HG03575 (cell line): ENCODE measurements at regions not wholly inside any gene's neighbourhood (a gene's known extent, or its start where the extent isn't known, plus 50 kb on each side); places are given as distances from the start of the nearest gene placed in this dataset.
"Not testable (repeated sequence)": the region's sequence is repeated elsewhere in the genome, so short reads cannot be mapped to it uniquely, and the experiment has no call there.

Experiments
- ATAC-seq: cut with Tn5 transposase; IDR thresholded peaks from one replicate; pipeline ENCODE4 v1.9.1; 2021; ENCODE audit not compliant: unreplicated experiment, insufficient number of reproducible peaks, low FRiP score; ENCODE audit errors: extremely low read depth

DNA sequence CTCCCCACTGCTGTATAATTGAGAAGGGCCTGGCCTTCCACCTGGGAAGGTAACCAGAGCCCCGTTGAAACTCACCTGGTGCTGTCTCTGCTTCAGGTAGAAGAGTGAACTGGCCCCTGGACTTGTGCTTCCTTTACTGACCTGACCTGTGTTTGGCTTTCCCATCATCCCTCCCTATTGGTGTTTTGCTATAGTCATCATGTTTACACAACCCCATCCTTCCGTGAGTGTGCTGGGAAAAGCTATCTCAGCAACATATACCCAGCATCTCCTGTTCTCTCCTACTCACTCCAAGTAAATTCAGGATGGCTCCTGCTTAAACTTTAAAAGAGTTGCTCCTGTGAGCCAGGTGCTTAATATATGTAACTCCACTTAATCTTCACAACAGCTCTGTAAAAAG is 77.2 kb upstream of the TSC22D2 start:
- no peak for ATAC-seq

DNA sequence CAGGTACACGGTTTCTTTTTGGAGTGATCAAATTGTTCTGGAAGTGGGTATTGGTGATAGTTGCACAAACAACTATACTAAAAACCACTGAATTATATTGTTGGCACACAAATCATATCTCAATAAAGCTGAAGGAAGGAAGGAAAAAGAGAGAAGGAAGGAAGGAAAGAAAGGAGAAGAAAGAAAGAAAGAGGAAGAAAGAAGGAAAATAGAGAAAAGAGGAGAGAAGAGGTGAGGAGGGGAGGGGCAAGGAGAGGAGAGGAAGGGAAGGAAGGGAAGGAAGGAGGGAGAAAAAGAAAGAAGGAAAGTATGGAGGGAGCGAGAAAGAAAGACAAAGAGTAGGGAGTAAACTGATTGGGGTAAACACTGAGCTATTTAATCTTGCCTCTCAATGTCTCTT is 77.9 kb upstream of the TSC22D2 start:
- no peak for ATAC-seq

DNA sequence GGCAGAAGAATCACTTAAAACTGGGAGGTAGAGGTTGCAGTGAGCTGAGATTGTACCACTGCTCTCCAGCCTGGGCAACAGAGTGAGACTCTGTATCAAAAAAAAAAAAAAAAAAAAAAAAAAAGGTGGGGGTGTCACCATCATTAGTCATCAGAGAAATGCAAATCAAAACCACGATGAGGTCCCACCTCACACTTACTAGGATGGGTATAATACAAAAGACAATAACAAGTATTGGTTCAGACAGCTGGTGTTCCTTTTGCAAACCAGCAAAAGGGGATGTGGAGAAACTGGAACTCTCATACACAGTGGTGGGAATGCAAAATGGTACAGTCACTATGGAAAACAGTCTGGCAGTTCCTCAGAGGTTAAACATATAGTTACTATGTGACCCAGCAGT is 78.7 kb upstream of the TSC22D2 start:
- ATAC-seq, result no peak

DNA sequence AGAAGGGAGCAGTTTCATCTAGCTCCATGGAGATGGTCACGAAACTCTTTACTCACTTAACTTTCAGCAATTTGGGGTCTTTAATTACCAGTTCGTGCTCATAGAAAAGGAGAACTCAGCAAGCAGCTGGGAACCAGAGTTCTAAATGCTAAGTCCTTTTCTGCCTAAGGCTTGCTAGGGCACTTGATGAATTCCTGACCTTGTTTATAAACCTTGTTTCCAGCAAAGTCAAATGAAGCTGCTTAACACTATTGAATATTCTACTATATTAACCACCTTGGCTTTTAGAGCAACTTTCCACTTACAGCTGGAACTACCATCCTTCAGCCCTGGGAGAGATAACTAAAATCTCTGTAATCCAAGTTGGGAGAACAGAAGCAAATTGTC is 79.5 kb upstream of the TSC22D2 start:
- no peak for ATAC-seq

DNA sequence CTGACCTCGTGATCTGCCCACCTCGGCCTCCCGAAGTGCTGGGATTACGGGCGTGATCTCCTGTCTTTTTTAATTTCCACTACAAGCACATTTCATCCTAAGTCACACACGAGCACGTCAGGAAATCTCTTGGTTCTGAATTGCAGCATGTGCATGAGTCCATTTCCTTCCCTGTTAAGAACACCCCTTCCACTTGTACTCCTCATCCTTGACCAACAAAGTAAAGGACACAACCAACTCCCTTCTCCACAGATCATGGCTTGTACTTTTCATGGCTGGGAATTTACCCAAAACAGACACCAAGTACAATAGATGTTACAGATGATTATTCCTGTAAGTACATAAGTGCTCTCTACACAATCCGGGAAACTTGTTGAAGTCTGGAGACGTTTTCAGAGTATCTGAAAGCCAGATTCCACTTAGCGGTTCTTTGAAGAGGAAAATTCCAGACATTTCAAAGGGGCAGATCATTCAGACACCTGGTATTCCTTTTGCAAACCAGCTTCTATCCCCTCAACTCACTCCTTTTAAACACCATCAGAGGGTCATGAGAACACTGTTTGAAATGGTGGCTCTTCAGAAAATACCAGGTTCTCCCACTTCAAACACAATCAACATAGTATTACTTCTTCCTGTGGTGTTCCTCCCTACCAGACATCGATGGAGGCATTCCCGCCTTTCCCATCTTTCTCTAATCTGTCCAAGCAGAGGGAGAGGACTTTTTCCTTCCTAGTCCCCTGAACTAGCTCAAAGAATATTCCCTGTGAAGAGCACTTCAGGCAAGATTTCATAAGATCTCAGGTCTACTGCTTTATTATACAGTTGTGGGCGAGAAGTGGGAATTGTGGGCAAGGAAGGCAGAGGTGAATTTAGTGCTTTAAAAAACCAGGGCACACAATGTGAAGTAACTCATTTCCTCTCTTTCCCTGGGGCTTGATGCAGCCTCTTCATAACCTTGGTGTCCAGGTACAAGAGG is 80.1 kb upstream of the TSC22D2 start:
- ATAC-seq, result no peak

DNA sequence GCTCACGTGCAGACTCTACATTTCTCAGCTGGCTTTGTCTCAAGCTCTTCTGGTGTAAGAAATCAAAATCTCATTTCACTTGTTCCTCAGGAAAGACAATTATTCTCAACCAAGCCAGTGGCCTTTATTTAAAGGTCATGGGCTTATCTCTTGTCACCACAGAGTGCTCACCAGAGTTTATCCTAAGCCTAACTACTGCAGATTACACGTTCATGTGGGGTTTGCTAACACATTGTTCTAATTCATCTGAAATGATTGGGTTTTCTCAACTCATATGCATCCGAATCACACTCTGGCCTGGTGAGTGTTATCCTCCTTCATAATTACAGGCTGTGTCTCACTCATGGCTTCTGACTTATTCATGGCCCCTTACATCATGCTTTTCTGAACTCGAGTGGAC is 83.3 kb upstream of the TSC22D2 start:
- ATAC-seq, result no peak

DNA sequence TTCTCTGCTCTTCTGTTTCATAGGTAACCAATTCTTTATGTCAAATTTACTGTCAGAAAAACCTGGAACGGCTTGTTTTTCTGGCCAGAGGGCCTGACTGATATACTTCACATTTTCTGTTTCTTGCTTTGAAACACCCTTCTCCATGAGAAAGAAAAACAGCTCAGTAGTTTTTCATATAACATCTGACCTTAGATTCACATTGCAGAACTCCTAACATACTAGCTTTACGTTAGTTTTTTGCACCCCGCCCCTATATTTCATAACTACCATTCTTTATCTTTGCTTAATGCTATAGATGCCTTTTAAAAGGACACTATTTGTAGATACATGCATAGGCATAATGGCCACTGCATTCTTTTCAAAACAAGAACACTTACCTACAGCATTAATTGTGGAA is 83.9 kb upstream of the TSC22D2 start:
- ATAC-seq, result no peak

DNA sequence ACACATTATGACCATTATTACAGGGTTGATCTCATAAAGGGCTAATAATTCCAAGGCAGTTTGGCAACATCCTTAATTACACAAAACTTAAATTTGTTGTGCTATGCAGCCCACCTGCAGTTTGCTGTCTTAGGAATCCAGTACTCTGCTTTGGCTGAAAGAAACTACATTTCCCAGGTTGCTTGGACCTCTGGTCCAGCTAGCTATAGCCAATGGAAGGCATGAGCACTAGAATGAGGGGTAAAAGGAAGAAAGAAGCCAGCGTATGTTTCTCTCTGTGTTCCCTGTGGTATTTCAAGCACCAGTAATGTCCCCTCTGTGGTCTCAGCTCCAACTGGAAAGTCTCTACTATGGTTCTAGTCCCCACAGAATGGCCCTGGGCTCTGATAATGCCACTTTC is 84.3 kb upstream of the TSC22D2 start:
- no peak for ATAC-seq

DNA sequence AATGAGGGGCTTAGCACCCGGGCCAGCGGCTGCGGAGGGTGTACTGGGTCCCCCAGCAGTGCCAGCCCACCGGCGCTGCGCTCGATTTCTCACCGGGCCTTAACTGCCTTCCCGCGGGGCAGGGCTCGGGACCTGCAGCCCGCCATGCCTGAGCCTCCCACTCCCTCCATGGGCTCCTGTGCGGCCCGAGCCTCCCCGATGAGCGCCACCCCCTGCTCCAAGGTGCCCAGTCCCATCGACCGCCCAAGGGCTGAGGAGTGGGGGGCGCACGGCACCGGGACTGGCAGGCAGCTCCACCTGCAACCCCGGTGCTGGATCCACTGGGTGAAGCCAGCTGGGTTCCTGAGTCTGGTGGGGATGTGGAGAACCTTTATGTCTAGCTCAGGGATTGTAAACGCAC is 85.0 kb upstream of the TSC22D2 start:
- not testable (repeated sequence) for ATAC-seq

DNA sequence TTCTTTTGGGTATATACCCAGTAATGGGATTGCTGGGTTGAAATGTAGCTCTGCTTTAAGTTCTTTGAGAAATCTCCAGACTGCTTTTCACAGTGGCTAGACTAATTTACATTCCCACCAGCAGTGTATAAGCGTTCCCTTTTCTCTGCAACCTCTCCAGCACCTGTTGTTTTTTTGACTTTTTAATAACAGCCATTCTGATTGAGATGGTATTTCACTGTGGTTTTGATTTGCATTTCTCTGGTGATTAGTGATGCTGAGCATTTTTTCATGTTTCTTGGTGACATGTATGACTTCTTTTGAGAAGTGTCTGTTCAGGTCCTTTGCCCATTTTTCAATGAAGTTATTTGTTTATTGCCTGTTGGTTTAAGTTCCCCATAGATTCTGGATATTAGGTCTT is 87.1 kb upstream of the TSC22D2 start:
- ATAC-seq, result not testable (repeated sequence)

DNA sequence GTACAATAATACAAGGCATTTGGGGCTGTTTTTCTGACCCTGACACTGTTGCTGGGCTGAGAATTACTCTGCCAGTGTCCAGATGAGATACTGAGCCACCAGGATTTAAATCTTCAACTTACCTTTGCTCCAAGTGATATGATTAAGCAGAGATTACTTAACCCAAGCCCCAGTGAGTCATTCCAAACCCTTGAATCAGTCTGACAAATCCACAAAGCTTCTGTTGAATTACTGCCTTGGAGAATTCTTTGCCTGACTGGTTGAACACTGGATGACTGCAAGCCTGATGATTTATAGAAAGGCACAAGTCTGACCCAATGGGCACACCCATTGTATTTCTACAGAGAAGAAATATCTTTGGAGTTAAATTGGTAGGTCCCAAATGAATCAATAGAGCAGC is 88.2 kb upstream of the TSC22D2 start:
- no peak for ATAC-seq

DNA sequence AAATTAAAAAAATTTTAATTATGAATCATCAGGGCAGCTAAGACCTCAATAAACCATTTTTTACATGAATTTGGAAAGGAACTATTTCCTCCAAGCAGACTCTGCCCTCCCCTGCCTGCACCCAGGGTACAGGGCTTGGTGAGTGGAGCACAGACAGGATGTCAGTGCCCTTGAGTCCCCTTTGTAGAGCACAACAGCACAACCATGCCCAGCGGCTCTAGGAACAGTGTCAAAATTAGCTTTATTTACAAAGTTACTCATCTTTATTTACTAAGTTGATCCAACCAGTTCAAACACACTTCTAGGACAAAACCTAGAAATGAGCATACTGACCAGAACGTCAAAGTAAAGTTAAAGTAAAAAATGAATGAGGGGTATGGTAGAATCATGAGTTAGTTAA is 90.6 kb upstream of the TSC22D2 start:
- ATAC-seq, result no peak

DNA sequence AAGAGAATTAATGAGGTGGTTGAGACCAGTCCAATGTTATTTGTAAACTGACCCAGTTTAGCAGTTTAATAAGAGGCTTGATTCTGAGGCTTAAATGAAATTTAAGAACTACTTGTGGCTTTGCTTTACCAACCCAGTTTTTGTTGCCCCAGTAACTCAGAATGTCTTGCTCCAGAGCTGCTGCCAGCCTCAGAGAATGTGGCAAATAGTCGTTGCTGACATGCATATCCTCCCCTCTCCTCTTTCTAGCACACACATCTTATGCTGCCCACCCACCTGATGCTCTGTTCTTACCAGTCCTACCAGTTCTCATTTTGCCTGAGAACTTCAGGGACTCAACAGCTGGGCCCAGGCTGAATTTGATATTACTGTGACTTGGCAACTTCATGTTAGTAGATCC is 92.4 kb upstream of the TSC22D2 start:
- ATAC-seq, result no peak

DNA sequence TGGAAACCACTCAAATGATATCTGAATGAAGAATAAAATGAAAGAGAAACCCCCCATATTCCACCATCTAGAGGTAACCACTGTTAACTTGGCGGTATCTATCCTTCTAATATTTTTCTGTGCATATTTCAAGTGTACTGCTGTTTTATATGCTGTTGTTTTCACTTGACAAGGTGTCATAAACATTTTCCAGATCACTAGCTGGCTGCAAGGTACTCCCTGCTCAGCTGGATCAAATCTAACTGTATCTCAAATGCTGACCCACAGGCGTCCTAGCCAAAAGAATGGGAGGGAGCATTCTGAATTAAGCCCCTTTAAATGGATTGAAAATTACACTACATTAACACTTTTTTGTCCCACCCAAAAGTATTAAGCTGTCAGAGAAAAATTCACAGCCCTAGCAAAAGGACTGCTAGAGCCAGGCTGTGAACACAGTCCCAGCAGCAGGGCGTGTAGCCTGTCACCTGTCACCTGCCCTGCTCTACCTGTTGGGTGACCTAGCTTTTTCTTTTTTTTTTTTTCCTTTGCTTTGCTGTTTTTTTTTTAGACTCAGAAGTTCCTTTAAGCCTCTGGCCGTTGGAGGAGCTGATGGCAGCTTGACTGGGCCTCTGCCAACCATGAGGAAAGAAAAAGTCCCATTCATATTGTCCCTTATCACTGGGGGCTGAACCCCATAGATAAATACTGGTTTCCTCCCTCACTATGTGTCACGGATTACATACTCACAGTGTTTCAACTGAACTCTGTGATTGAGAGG is 93.7 kb upstream of the TSC22D2 start:
- no peak for ATAC-seq

DNA sequence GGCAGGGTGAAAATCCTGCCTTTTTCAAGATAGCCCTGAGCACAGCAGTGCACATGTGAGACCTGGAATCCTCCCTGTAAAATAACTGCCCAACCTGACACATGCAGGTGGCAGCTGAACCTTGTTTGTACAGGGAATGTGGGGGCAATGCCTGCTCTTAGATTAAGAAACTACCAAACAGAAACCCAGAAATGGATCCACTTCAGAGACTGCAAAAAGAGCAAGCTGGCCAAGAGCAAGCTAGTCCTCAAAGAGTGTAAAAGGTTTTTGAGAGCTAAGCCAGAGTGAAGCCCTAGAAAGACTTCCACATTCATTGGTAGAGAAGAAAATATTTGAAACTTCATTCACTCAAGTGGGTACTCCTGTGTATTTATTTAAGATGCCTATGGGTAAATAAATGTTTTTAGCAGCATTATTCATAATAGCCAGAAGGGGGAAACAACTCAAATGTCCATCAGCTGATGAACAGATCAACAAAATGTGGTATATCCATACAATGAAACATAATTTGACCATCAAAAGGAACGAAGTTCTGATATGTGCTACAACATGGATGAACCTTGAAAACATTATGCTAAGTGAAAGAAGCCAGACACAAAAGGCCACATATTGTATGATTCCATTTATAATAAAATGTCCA is 96.0 kb upstream of the TSC22D2 start:
- no peak for ATAC-seq

DNA sequence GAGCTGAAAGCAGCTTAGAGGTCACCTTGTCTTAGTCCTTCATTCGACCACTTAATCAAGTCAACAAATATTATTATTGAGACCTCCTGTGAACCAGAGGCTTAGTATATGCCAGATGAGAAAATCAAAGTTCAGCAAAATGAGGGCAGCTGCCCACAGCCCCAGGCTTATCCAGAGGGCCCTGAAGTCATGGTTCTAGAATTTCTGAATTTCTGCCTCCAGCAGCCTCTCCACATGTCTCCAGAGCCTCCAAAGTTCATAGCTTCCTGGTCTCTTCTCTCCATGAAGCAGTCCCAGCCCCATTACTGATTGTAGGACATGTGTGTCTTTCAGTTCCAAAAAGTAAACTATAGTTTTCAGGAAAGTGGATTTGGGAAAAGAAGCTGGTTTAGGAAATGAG is 96.9 kb upstream of the TSC22D2 start:
- ATAC-seq, result no peak

DNA sequence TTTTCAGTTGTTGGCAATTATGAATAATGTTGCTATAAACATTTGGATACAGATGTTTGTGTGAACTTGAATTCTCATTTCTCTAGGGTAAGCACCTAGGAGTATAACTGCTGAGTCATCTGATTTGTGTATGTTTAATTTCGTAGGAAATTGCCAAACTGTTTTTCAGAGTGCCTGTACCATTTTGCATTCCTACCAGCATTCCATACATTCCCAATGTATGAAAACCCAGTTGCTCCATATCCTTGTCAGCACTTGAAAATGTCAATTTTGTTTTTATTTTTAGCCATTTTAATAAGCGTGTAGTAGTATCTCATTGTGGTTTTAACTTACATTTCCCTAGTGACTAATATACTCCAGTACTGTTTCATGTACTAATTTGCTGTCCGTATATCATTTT is 98.5 kb upstream of the TSC22D2 start:
- no peak for ATAC-seq

DNA sequence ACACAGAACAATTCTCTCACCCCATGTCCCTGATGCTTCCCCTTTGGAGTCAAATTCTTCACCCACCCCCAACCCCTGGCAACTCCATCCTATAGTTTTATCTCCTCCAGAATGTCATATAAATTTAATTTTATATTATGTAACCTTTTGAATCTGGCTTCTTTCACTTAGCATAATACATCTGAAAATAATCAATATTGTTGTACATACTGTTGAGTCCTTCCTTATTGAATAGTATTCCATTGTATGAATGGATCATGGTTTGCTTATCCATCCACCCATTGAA is 98.9 kb upstream of the TSC22D2 start:
- no peak for ATAC-seq

DNA sequence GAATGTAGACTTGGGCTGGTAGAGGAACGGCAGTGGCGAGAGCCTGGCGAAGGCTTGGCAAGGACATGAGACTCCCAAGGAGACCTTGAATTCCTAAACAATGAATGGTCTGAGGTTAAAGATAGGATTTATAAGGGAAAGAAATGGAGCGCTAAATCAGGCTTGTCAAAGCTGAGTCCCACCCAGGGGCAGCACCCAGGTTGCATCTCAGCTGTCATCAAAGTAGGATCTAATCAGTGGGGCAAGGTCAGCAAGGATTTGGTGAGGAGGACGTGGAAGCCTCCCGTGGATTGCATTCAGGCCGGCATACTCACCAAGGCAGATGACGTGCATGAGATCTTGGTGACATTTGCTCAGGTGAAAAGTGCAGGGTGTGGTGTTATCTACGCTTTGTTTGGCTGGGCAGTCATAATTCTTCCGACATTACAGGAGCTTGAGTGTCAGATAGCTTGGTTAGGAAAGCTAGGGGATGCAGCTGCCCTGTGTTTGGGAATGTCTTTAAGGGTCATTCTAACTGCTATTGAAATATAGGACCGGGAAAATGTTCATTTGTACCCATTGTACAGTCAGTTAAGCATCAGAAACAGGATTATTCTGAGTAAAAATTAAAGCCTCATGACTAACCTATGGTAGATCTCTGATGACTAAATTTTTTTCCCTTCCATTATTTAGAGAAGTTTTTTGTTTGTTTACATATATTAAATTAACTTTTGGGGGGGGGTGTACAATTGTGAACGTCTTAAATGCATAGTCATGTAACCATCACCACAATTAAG is 99.4 kb upstream of the TSC22D2 start:
- ATAC-seq, result no peak

DNA sequence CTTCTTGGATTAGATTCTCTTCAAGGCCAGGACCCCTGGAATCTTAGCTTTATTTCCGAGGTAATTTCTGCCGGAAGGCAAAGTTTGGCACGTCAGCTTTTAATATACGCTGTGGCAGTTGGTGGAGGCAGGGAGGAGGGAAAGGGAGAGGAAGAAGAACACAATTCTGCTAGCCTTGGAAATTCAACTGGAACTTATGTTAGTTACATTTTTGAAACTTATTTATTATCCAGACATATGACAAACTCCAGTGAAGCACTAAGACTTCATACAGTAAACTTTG is 100.1 kb upstream of the TSC22D2 start:
- no peak for ATAC-seq
